BLaER1 treated with 17β-estradiol and CSF1 and Interleukin-3, amounts not matched to agents 10 nM and 100 nM (cell line): ENCODE measurements at regions not wholly inside any gene's neighbourhood (a gene's known extent, or its start where the extent isn't known, plus 50 kb on each side); places are given as distances from the start of the nearest gene placed in this dataset.

ENCODE experiments used
- H3K27ac ChIP-seq, 11 experiments: shearing (Covaris generic); formaldehyde crosslinking; 2 replicates each; pipeline ENCODE4 v1.8.1; 2022
- H3K27me3 ChIP-seq, 11 experiments: shearing (Covaris generic); formaldehyde crosslinking; 2 replicates each; pipeline ENCODE4 v1.8.1; 2022
- H3K36me3 ChIP-seq, 11 experiments: shearing (Covaris generic); formaldehyde crosslinking; 2 replicates each; pipeline ENCODE4 v1.8.1; 2022
- H3K4me1 ChIP-seq, 10 experiments: shearing (Covaris generic); formaldehyde crosslinking; 2 replicates each; pipeline ENCODE4 v1.8.1; 2022
- H3K4me2 ChIP-seq, 11 experiments: shearing (Covaris generic); formaldehyde crosslinking; 2 replicates each; pipeline ENCODE4 v1.8.1; 2022
- H3K4me3 ChIP-seq, 10 experiments: shearing (Covaris generic); formaldehyde crosslinking; 2 replicates each; pipeline ENCODE4 v1.8.1; 2022
- H3K9ac ChIP-seq, 11 experiments: shearing (Covaris generic); formaldehyde crosslinking; 2 replicates each; pipeline ENCODE4 v1.8.1; 2022
- H3K9me3 ChIP-seq, 11 experiments: shearing (Covaris generic); formaldehyde crosslinking; replicated peaks in 1 of 11; 2 replicates each; pipeline ENCODE4 v1.8.1; 2022
- H4K20me1 ChIP-seq, 11 experiments: shearing (Covaris generic); formaldehyde crosslinking; 2 replicates each; pipeline ENCODE4 v1.8.1; 2022
- Cebpa-rat ChIP-seq, 11 experiments: shearing (Covaris generic); IDR thresholded peaks; 2 replicates each; pipeline ENCODE4 v1.8.1; 2022

GRCh38 chr13:67771106-67771505 lies 541.0 kb upstream of the PCDH9 start:
- H3K27me3 ChIP-seq, result no peaks in the 10 kb centered on the region
- H3K27ac ChIP-seq, result no peak overlapping the region
- H3K4me1 ChIP-seq, result no peaks in the 10 kb centered on the region
- no peak overlapping the region for H3K9ac ChIP-seq
- H3K4me3 ChIP-seq, result no peak overlapping the region
- no peak for TF ChIP-seq Cebpa-rat (IDR thresholded peaks at IDR 0.05)
- H3K4me2 ChIP-seq, result no peak overlapping the region
- no peaks in the 10 kb centered on the region for H3K36me3 ChIP-seq
- H4K20me1 ChIP-seq, result no peaks in the 10 kb centered on the region
- H3K9me3 ChIP-seq, result peaks cover 0 to 26% (median 14%) of the 10 kb centered on the region in 11 experiments; a peak in 20 of 22 replicates

GRCh38 chr13:67769987-67770341 lies 539.8 kb upstream of the PCDH9 start:
- no peaks in the 10 kb centered on the region for H3K27me3 ChIP-seq
- H3K9ac ChIP-seq, result no peak overlapping the region
- no peaks in the 10 kb centered on the region for H3K4me1 ChIP-seq
- H4K20me1 ChIP-seq, result no peaks in the 10 kb centered on the region
- TF ChIP-seq Cebpa-rat (IDR thresholded peaks at IDR 0.05), result no peak
- peaks cover 0 to 26% (median 14%) of the 10 kb centered on the region in 11 experiments; a peak in 20 of 22 replicates for H3K9me3 ChIP-seq
- no peak overlapping the region for H3K4me2 ChIP-seq
- no peak overlapping the region for H3K27ac ChIP-seq
- no peak overlapping the region for H3K4me3 ChIP-seq
- H3K36me3 ChIP-seq, result no peaks in the 10 kb centered on the region

GRCh38 chr13:67769063-67769986 lies 539.2 kb upstream of the PCDH9 start:
- H3K4me1 ChIP-seq, result no peaks in the 10 kb centered on the region
- no peaks in the 10 kb centered on the region for H4K20me1 ChIP-seq
- no peak overlapping the region for H3K27ac ChIP-seq
- no peak for TF ChIP-seq Cebpa-rat (IDR thresholded peaks at IDR 0.05)
- H3K4me3 ChIP-seq, result no peak overlapping the region
- no peak overlapping the region for H3K4me2 ChIP-seq
- H3K27me3 ChIP-seq, result no peaks in the 10 kb centered on the region
- H3K36me3 ChIP-seq, result no peaks in the 10 kb centered on the region
- peaks cover 0 to 26% (median 14%) of the 10 kb centered on the region in 11 experiments; a peak in 20 of 22 replicates for H3K9me3 ChIP-seq
- H3K9ac ChIP-seq, result no peak overlapping the region

DNA sequence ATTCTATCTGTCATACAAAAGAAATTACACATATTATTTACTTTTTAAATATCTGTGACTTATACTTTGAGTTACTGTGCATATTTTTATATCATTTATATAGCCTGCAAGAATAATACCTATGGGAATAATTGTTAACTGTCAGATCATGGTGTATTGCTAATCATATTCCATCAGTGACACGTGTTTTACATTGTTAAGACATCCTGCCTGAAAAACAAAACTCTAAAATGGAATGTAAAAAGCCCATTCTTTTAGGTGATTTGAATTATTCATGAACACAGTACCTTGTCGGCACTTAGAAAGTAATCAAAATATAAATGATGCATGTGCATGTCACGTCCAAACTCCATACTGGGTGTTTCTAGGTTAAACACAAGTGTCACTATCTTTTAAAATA lies 533.8 kb upstream of the PCDH9 start:
- no peak overlapping the region for H3K9ac ChIP-seq
- H3K9me3 ChIP-seq, result no peaks in the 10 kb centered on the region
- no peaks in the 10 kb centered on the region for H3K4me1 ChIP-seq
- TF ChIP-seq Cebpa-rat (IDR thresholded peaks at IDR 0.05), result no peak
- H3K4me2 ChIP-seq, result no peak overlapping the region
- H4K20me1 ChIP-seq, result no peaks in the 10 kb centered on the region
- no peak overlapping the region for H3K27ac ChIP-seq
- H3K4me3 ChIP-seq, result no peak overlapping the region
- no peaks in the 10 kb centered on the region for H3K36me3 ChIP-seq
- H3K27me3 ChIP-seq, result no peaks in the 10 kb centered on the region

- Histone ChIP-seq H3K4me2 (no peak overlapping the region), H3K9ac (no peak overlapping the region), H3K36me3 (no peaks in the 10 kb centered on the region), H3K4me1 (no peaks in the 10 kb centered on the region), H3K27ac (no peak overlapping the region), H3K4me3 (no peak overlapping the region), H3K9me3 (no peaks in the 10 kb centered on the region), H4K20me1 (no peaks in the 10 kb centered on the region), H3K27me3 (no peaks in the 10 kb centered on the region)
- no peak for TF ChIP-seq Cebpa-rat (IDR thresholded peaks at IDR 0.05)
Measured at GRCh38 chr13:67763384-67763783, 533.2 kb upstream of the PCDH9 start.

GRCh38 chr13:67758975-67759374 lies 528.8 kb upstream of the PCDH9 start:
- peaks cover 0 to 7% (median 4%) of the 10 kb centered on the region in 11 experiments; a peak in 5 of 22 replicates for H3K9me3 ChIP-seq
- TF ChIP-seq Cebpa-rat (IDR thresholded peaks at IDR 0.05), result no peak

GRCh38 chr13:67754012-67754411 lies 523.9 kb upstream of the PCDH9 start:
- Histone ChIP-seq H3K27me3 (no peaks in the 10 kb centered on the region), H3K36me3 (no peaks in the 10 kb centered on the region), H3K4me2 (no peak overlapping the region), H4K20me1 (no peaks in the 10 kb centered on the region), H3K9me3 (peaks cover 0 to 7% (median 4%) of the 10 kb centered on the region in 11 experiments; a peak in 5 of 22 replicates), H3K4me1 (no peaks in the 10 kb centered on the region), H3K4me3 (no peak overlapping the region), H3K9ac (no peak overlapping the region), H3K27ac (no peak overlapping the region)
- TF ChIP-seq Cebpa-rat (IDR thresholded peaks at IDR 0.05), result no peak

More at GRCh38 chr13:67758975-67759374, 528.8 kb upstream of the PCDH9 start:
- Histone ChIP-seq H3K27me3 (no peaks in the 10 kb centered on the region), H3K36me3 (no peaks in the 10 kb centered on the region), H3K4me3 (no peak overlapping the region), H4K20me1 (no peaks in the 10 kb centered on the region), H3K4me2 (no peak overlapping the region), H3K4me1 (no peaks in the 10 kb centered on the region), H3K27ac (no peak overlapping the region), H3K9ac (no peak overlapping the region)

- Histone ChIP-seq H4K20me1 (no peaks in the 10 kb centered on the region), H3K36me3 (no peaks in the 10 kb centered on the region), H3K27ac (no peak overlapping the region), H3K4me1 (no peaks in the 10 kb centered on the region), H3K9ac (no peak overlapping the region), H3K4me2 (no peak overlapping the region), H3K4me3 (no peak overlapping the region), H3K9me3 (peaks cover 0 to 7% (median 4%) of the 10 kb centered on the region in 11 experiments; a peak in 5 of 22 replicates), H3K27me3 (no peaks in the 10 kb centered on the region)
- TF ChIP-seq Cebpa-rat (IDR thresholded peaks at IDR 0.05), result no peak
Measured at GRCh38 chr13:67752759-67753158, 522.6 kb upstream of the PCDH9 start.

- Histone ChIP-seq H3K9ac (no peak overlapping the region), H3K9me3 (no peaks in the 10 kb centered on the region), H3K27ac (no peak overlapping the region), H3K27me3 (no peaks in the 10 kb centered on the region), H3K36me3 (no peaks in the 10 kb centered on the region), H4K20me1 (no peaks in the 10 kb centered on the region), H3K4me2 (no peak overlapping the region), H3K4me1 (no peaks in the 10 kb centered on the region), H3K4me3 (no peak overlapping the region)
- no peak for TF ChIP-seq Cebpa-rat (IDR thresholded peaks at IDR 0.05)
Measured at GRCh38 chr13:67742478-67742877, 512.3 kb upstream of the PCDH9 start.
